ENCODE measurements at regions not wholly inside any gene's neighbourhood (a gene's known extent, or its start where the extent isn't known, plus 50 kb on each side); places are given as distances from the start of the nearest gene placed in this dataset.

DNA sequence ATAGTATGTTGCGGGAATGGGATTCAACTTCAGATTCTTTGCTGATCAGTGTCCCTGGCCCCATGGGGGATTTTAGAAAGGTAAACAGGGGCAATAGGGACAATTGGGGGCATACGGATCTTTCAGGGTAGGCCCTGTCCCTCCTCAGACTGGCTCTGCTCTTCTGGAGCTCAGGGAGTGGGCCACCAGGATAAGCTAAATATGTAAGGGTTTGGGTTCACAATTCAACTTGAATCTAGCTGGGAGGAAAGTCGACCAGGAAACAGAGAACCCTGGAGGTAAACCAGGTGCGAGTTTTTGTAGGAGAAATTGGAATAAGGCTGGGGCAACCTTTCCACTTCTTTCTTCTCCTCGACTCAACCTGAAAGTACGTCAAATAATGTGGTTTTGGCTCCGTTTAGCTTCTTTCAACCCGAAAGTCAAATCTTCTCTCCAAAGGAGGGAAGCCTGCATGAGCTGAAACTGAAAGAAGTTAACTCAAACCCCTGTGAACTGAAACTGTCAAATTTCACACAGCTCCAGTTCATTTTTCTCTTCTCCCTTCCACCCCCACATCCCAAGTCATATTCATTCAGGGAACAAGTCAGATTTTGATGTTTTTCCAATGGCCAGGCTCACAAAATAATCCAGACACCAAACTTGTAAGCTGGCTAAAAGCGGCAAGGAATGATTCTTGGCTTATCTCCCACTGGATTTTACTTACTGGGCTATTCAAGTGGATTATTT, 278.2 kb downstream of the CLIC5 start:
- Histone ChIP-seq H3K4me1 (ENCODE audit: insufficient read depth, low read length) (peaks cover 5% of the 10 kb centered on the region; the same call in 1 of the 2 replicates), H3K4me2 (ENCODE audit: insufficient read depth, low read length) (no peak overlapping the region), H4K20me1 (ENCODE audit: insufficient read depth, low read length) (no peaks in the 10 kb centered on the region), H3K4me3 (ENCODE audit: low read depth in 1 of 2, low read length in 2 of 2) (no peak overlapping the region), H3K27ac (ENCODE audit: low read length) (no peak overlapping the region), H3K9ac (ENCODE audit: low read depth, low read length) (no peak overlapping the region), H2AFZ (ENCODE audit: low read depth, low read length) (no peak overlapping the region), H3K9me3 (ENCODE audit: insufficient read depth, low read length, severe bottlenecking) (no peaks in the 10 kb centered on the region), H3K79me2 (ENCODE audit: insufficient read depth, low read length) (no peaks in the 10 kb centered on the region), H3K27me3 (ENCODE audit: insufficient read depth, low read length, poor library complexity) (no peaks in the 10 kb centered on the region), H3K36me3 (ENCODE audit: insufficient read depth, low read length) (no peaks in the 10 kb centered on the region)
- no peak for ATAC-seq (ENCODE audit: insufficient read depth, low read depth)
- no peak for DNase-seq
- no peak for TF ChIP-seq EZH2 (IDR thresholded peaks at IDR 0.05; ENCODE audit: borderline replicate concordance, low read depth, low read length, severe bottlenecking)
- TF ChIP-seq, protein P1, sequence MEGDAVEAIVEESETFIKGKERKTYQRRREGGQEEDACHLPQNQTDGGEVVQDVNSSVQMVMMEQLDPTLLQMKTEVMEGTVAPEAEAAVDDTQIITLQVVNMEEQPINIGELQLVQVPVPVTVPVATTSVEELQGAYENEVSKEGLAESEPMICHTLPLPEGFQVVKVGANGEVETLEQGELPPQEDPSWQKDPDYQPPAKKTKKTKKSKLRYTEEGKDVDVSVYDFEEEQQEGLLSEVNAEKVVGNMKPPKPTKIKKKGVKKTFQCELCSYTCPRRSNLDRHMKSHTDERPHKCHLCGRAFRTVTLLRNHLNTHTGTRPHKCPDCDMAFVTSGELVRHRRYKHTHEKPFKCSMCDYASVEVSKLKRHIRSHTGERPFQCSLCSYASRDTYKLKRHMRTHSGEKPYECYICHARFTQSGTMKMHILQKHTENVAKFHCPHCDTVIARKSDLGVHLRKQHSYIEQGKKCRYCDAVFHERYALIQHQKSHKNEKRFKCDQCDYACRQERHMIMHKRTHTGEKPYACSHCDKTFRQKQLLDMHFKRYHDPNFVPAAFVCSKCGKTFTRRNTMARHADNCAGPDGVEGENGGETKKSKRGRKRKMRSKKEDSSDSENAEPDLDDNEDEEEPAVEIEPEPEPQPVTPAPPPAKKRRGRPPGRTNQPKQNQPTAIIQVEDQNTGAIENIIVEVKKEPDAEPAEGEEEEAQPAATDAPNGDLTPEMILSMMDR (IDR thresholded peaks at IDR 0.05; ENCODE audit: borderline replicate concordance, extremely low read depth, low read length, poor library complexity, severe bottlenecking): no peak

DNA sequence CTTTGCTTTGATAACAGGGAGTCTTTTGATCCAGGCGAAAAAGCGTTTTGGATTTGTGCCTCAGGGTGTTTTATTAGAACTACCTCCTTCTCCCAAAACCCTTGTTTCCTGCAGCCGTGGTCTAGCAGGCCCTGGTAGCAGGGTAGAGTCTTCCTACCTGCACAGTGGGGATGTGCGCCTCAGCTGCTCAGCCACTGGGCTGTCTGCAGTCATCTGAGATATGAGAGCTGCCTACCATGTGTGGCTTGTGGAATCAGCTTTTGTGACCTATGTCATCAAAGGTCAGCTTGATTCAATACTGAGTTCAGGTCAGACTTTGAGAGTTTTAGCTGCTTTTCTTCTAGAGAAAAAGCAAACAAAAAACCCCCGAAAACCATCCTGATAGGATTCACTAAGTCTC, 279.5 kb downstream of the CLIC5 start:
- H3K27ac ChIP-seq (ENCODE audit: low read length): no peak overlapping the region
- no peak for DNase-seq
- no peaks in the 10 kb centered on the region for H3K4me1 ChIP-seq (ENCODE audit: insufficient read depth, low read length)
- no peak overlapping the region for H3K4me3 ChIP-seq (ENCODE audit: low read depth in 1 of 2, low read length in 2 of 2)
- no peaks in the 10 kb centered on the region for H3K79me2 ChIP-seq (ENCODE audit: insufficient read depth, low read length)
- no peaks in the 10 kb centered on the region for H3K9me3 ChIP-seq (ENCODE audit: insufficient read depth, low read length, severe bottlenecking)
- no peak for ATAC-seq (ENCODE audit: insufficient read depth, low read depth)
- no peaks in the 10 kb centered on the region for H3K27me3 ChIP-seq (ENCODE audit: insufficient read depth, low read length, poor library complexity)
- H3K4me2 ChIP-seq (ENCODE audit: insufficient read depth, low read length): no peak overlapping the region
- no peak for TF ChIP-seq EZH2 (IDR thresholded peaks at IDR 0.05; ENCODE audit: borderline replicate concordance, low read depth, low read length, severe bottlenecking)
- TF ChIP-seq, protein P1 (IDR thresholded peaks at IDR 0.05; ENCODE audit: borderline replicate concordance, extremely low read depth, low read length, poor library complexity, severe bottlenecking): no peak
- H3K36me3 ChIP-seq (ENCODE audit: insufficient read depth, low read length): no peaks in the 10 kb centered on the region
- no peaks in the 10 kb centered on the region for H4K20me1 ChIP-seq (ENCODE audit: insufficient read depth, low read length)
- no peak overlapping the region for H3K9ac ChIP-seq (ENCODE audit: low read depth, low read length)
- no peak overlapping the region for H2AFZ ChIP-seq (ENCODE audit: low read depth, low read length)

DNA sequence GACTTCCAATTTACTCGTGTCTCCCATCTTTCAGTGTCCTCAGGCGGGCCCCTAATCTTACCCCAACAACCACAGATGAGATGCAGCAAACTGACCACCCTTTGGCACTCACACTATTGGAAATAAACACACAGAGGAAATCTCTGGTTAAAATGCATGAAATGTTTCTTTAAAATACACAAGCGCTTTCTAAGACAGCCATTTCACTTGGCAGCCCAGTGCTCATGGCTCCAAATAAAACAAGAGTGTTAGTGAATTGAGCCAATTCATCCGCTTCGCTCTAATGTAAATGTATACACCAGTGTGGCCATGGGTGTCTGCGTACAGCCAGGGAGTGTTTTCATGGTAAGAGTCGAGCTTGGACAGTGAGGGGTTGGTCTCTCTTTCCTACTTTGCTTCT, 282.9 kb downstream of the CLIC5 start:
- DNase-seq (no peak), ATAC-seq (ENCODE audit: insufficient read depth, low read depth) (no peak)
- H3K27ac ChIP-seq (ENCODE audit: low read length): no peak overlapping the region
- no peak overlapping the region for H3K9ac ChIP-seq (ENCODE audit: low read depth, low read length)
- H3K4me3 ChIP-seq (ENCODE audit: low read depth in 1 of 2, low read length in 2 of 2): no peak overlapping the region
- no peaks in the 10 kb centered on the region for H3K9me3 ChIP-seq (ENCODE audit: insufficient read depth, low read length, severe bottlenecking)
- H2AFZ ChIP-seq (ENCODE audit: low read depth, low read length): no peak overlapping the region
- no peaks in the 10 kb centered on the region for H3K36me3 ChIP-seq (ENCODE audit: insufficient read depth, low read length)
- H3K4me2 ChIP-seq (ENCODE audit: insufficient read depth, low read length): no peak overlapping the region
- H3K79me2 ChIP-seq (ENCODE audit: insufficient read depth, low read length): no peaks in the 10 kb centered on the region
- no peaks in the 10 kb centered on the region for H3K27me3 ChIP-seq (ENCODE audit: insufficient read depth, low read length, poor library complexity)
- no peaks in the 10 kb centered on the region for H3K4me1 ChIP-seq (ENCODE audit: insufficient read depth, low read length)
- TF ChIP-seq, protein P1 (IDR thresholded peaks at IDR 0.05; ENCODE audit: borderline replicate concordance, extremely low read depth, low read length, poor library complexity, severe bottlenecking): no peak
- TF ChIP-seq EZH2 (IDR thresholded peaks at IDR 0.05; ENCODE audit: borderline replicate concordance, low read depth, low read length, severe bottlenecking): no peak
- no peaks in the 10 kb centered on the region for H4K20me1 ChIP-seq (ENCODE audit: insufficient read depth, low read length)
